GM12891 (cell line): ENCODE measurements at regions not wholly inside any gene's neighbourhood (a gene's known extent, or its start where the extent isn't known, plus 50 kb on each side); places are given as distances from the start of the nearest gene placed in this dataset.

Experiments used
- POLR2A ChIP-seq: IDR thresholded peaks from 2 replicates; pipeline ENCODE4 v1.6.1; 2011; ENCODE audit warnings: low read depth, low read length, control low read depth
- POLR2AphosphoS5 ChIP-seq: IDR thresholded peaks from 2 replicates; pipeline ENCODE4 v1.6.1; 2011; ENCODE audit warnings: low read depth, low read length, control low read depth
- POU2F2 ChIP-seq: IDR thresholded peaks from 2 replicates; pipeline ENCODE4 v1.6.1; 2011; ENCODE audit warnings: low read depth, mild to moderate bottlenecking, control low read depth, low read length, moderate library complexity
- SPI1 ChIP-seq: IDR thresholded peaks from 2 replicates; pipeline ENCODE4 v1.6.1; 2011; ENCODE audit warnings: low read depth, low read length, control low read depth
- TAF1 ChIP-seq: IDR thresholded peaks from 2 replicates; pipeline ENCODE4 v1.6.1; 2011; ENCODE audit warnings: low read depth, low read length, control low read depth

DNA sequence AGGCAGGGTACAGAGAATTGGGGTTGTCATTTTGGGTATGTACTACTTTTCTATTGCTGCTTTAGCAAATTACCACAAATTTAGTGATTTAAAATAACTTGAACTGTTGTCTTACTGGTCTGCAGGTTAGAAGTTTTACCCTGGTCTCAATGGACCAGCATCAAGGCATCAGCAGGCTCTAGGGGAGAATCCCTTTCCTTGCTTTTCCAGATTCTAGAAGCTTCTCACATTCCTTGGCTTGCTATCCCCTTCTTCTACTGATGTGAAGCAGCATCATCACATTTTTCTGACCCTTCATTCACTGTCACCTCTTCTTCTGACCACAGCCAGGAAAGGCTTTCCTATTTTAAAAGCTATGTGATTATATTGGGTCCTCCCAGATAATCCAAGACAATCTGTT lies 237.8 kb upstream of the RBMS1 start:
- no peak for TF ChIP-seq POLR2A
- no peak for TF ChIP-seq TAF1
- no peak for TF ChIP-seq SPI1
- no peak for TF ChIP-seq POLR2AphosphoS5
- no peak for TF ChIP-seq POU2F2
